CD4-positive, alpha-beta T cell treated with Interleukin-6 at 100 ng/mL for 8 hours (primary cell): ENCODE measurements at regions not wholly inside any gene's neighbourhood (a gene's known extent, or its start where the extent isn't known, plus 50 kb on each side); places are given as distances from the start of the nearest gene placed in this dataset.
"Not testable (repeated sequence)": the region's sequence is repeated elsewhere in the genome, so short reads cannot be mapped to it uniquely, and the experiment has no call there.

Source experiments
- DNase-seq: peaks from one replicate; pipeline ENCODE4 v3.0.0-alpha.2; 2020; ENCODE audit warnings: mixed read lengths, low spot score

GRCh38 chr6:141969768-141970415 lies 162.8 kb upstream of the GJE1 start:
- not testable (repeated sequence) for DNase-seq

GRCh38 chr6:141969201-141969600 lies 163.5 kb upstream of the GJE1 start:
- no peak for DNase-seq

GRCh38 chr6:141968632-141969031 lies 164.1 kb upstream of the GJE1 start:
- no peak for DNase-seq

- DNase-seq = no peak
These were observed 167.6 kb upstream of the GJE1 start for GRCh38 chr6:141965016-141965545.

- no peak for DNase-seq
These were observed 169.0 kb upstream of the GJE1 start for GRCh38 chr6:141963543-141964295.

GRCh38 chr6:141957271-141957670 lies 175.5 kb upstream of the GJE1 start:
- DNase-seq = no peak

GRCh38 chr6:141956868-141957267 lies 175.9 kb upstream of the GJE1 start:
- DNase-seq = no peak

- no peak for DNase-seq
These were observed 176.5 kb upstream of the GJE1 start for GRCh38 chr6:141956046-141956761.

- DNase-seq = no peak
These were observed 179.7 kb upstream of the GJE1 start for GRCh38 chr6:141953072-141953471.

GRCh38 chr6:141946502-141946901 lies 186.2 kb upstream of the GJE1 start:
- DNase-seq = no peak

GRCh38 chr6:141938664-141939063 lies 194.1 kb upstream of the GJE1 start:
- no peak for DNase-seq

GRCh38 chr6:141932685-141933084 lies 200.0 kb upstream of the GJE1 start:
- no peak for DNase-seq

- not testable (repeated sequence) for DNase-seq
These were observed 206.4 kb upstream of the GJE1 start for GRCh38 chr6:141926200-141926900.

- DNase-seq = no peak
These were observed 207.7 kb upstream of the GJE1 start for GRCh38 chr6:141925001-141925400.

GRCh38 chr6:141922898-141923297 lies 209.8 kb upstream of the GJE1 start:
- DNase-seq = no peak

- not testable (repeated sequence) for DNase-seq
These were observed 215.8 kb upstream of the GJE1 start for GRCh38 chr6:141916682-141917505.

- no peak for DNase-seq
These were observed 218.1 kb upstream of the GJE1 start for GRCh38 chr6:141914646-141915045.

- DNase-seq = no peak
These were observed 226.1 kb upstream of the GJE1 start for GRCh38 chr6:141906569-141907080.

- no peak for DNase-seq
These were observed 242.1 kb upstream of the GJE1 start for GRCh38 chr6:141890661-141891060.

GRCh38 chr6:141884850-141885249 lies 247.9 kb upstream of the GJE1 start:
- DNase-seq = no peak

- no peak for DNase-seq
These were observed 254.0 kb upstream of the GJE1 start for GRCh38 chr6:141878686-141879085.
